Esophagus squamous epithelium (tissue), 4 donors: ENCODE measurements at regions not wholly inside any gene's neighbourhood (a gene's known extent, or its start where the extent isn't known, plus 50 kb on each side); places are given as distances from the start of the nearest gene placed in this dataset.

Experiments
- CTCF ChIP-seq, 6 experiments: fragments of 450-650 bp in 4 of 6; fragments of 200-600 bp in 2 of 6; sonication (generic) in 2 of 6; IDR thresholded peaks; one replicate each; pipeline ENCODE4 v1.5.1; 2016 to 2019; ENCODE audit warnings: antibody characterized with exemption in 6 of 6, mild to moderate bottlenecking in 4 of 6, moderate library complexity in 4 of 6
- POLR2A ChIP-seq, 4 donors: fragments of 450-650 bp; IDR thresholded peaks; one replicate each; pipeline ENCODE4 v1.6.1; 2017; ENCODE audit warnings: antibody characterized with exemption in 4 of 4, mild to moderate bottlenecking in 4 of 4, moderate library complexity in 3 of 4

- no peak for TF ChIP-seq CTCF (IDR thresholded peaks at IDR 0.05)
- TF ChIP-seq POLR2A (IDR thresholded peaks at IDR 0.05), result no peak
Observed at GRCh38 chr12:4828176-4828575, 81.5 kb upstream of the KCNA1 start.
